ENCODE measurements at regions not wholly inside any gene's neighbourhood (a gene's known extent, or its start where the extent isn't known, plus 50 kb on each side); places are given as distances from the start of the nearest gene placed in this dataset.

DNA sequence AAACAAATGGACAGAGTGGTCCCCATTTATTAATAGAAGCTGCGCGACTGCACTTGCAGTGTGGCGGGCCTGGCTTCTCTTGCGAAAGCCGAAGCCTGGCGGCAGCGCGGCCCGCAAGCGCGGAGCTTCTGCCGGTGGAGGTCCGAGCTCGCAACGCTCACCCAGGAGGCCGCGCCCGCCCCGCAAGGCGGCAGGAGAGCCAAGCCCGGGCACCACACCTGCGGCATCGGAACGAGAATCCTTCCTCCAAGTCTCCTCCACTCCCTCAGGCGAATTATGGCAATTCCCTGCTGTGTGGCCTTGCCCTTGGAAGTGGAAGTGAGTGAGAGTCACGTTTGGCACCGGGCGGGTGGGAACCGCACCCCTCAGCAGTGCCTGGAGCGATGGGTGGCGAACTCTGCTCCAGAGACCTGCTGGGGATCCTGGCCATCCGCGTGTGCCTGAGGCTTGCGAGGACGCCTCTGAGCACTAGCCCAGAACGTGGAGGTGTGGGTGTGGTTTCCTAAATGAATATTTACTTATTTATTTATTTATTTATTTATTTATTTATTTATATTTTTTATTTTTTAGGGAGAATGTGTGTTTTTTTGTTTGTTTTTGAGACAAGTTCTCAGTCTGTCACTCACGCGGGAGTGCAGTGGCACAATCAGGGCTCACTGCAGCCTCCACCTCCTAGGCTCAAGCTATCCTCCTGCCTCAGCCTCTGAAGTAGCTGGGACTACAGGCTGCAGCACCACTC, 133.7 kb upstream of the UBE2E1 start:
- Histone ChIP-seq H3K27me3 (no peaks in the 10 kb centered on the region), H3K9me3 (no peaks in the 10 kb centered on the region), H3K36me3 (no peaks in the 10 kb centered on the region), H3K4me1 (peaks cover 0 to 5% (median 0%) of the 10 kb centered on the region in 4 donors), H3K4me3 (peak overlapping the region; percentile 5 to 33 (median 19)), H3K27ac (no peak overlapping the region)
- TF ChIP-seq CTCF (IDR thresholded peaks at IDR 0.05) (no peak), POLR2A (IDR thresholded peaks at IDR 0.05) (no peak)
- intact Hi-C loops (cut with DNase I): no loop called here
- 27% methylated on average over 16 of the region's 38 CpGs for WGBS (ENCODE audit: insufficient coverage, low coverage, low lambda C conversion rate, missing lambda C conversion rate)
- ATAC-seq: peak; percentile 43 to 52 (median 52)
- DNase-seq: peak in 1 of 3 donors; percentile 35

- H3K36me3 ChIP-seq: no peaks in the 10 kb centered on the region
- no peak overlapping the region for H3K27ac ChIP-seq
- no peaks in the 10 kb centered on the region for H3K27me3 ChIP-seq
- WGBS (ENCODE audit: insufficient coverage, low coverage, low lambda C conversion rate, missing lambda C conversion rate): 89% methylated on average over 3 of the region's 4 CpGs
- intact Hi-C loops (cut with DNase I): no loop called here
- no peak for ATAC-seq
- TF ChIP-seq POLR2A (IDR thresholded peaks at IDR 0.05) (no peak), CTCF (IDR thresholded peaks at IDR 0.05) (no peak)
- H3K4me1 ChIP-seq: peaks cover 0 to 5% (median 0%) of the 10 kb centered on the region in 4 donors
- H3K9me3 ChIP-seq: no peaks in the 10 kb centered on the region
- no peak overlapping the region for H3K4me3 ChIP-seq
- DNase-seq: no peak
These were observed 133.1 kb upstream of the UBE2E1 start for GRCh38 chr3:23672628-23673027.

DNA sequence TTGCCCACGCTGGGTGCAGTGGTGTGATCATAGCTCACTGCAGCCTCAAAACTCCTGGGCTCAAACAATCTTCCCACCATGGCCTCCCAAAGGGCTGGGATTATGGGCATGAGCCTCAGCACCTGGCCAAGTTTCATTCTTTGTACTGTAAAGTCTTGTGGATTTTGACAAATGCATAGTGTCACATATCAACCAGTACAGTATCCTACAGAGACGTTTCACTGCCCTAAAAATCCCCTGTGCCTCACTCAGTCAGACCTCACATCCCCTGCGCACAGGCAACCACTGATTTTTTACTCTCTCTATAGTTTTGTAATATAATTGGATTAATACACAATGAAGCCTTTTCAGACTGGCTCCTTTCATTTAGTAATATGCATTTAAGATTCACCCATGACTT, 130.7 kb upstream of the UBE2E1 start:
- WGBS (ENCODE audit: insufficient coverage, low coverage, low lambda C conversion rate, missing lambda C conversion rate): 44% methylated on average over 3 of the region's 3 CpGs
- Histone ChIP-seq H3K9me3 (no peaks in the 10 kb centered on the region), H3K36me3 (no peaks in the 10 kb centered on the region), H3K27me3 (no peaks in the 10 kb centered on the region), H3K4me1 (peaks cover 0 to 5% (median 0%) of the 10 kb centered on the region in 4 donors), H3K4me3 (no peak overlapping the region), H3K27ac (no peak overlapping the region)
- no peak for DNase-seq
- ATAC-seq: no peak
- intact Hi-C loops (cut with DNase I): no loop called here
- TF ChIP-seq POLR2A (IDR thresholded peaks at IDR 0.05) (no peak), CTCF (IDR thresholded peaks at IDR 0.05) (no peak)

- Histone ChIP-seq H3K36me3 (no peaks in the 10 kb centered on the region), H3K4me3 (no peak overlapping the region), H3K9me3 (no peaks in the 10 kb centered on the region), H3K27me3 (no peaks in the 10 kb centered on the region), H3K4me1 (peaks cover 0 to 5% (median 0%) of the 10 kb centered on the region in 4 donors), H3K27ac (no peak overlapping the region)
- 82% methylated on average over 1 of the region's 1 CpG for WGBS (ENCODE audit: insufficient coverage, low coverage, low lambda C conversion rate, missing lambda C conversion rate)
- DNase-seq: no peak
- intact Hi-C loops (cut with DNase I): no loop called here
- no peak for TF ChIP-seq POLR2A (IDR thresholded peaks at IDR 0.05)
- no peak for TF ChIP-seq CTCF (IDR thresholded peaks at IDR 0.05)
- ATAC-seq: no peak
These were observed 129.7 kb upstream of the UBE2E1 start for GRCh38 chr3:23676093-23676492.

Measured in right lobe of liver (tissue), 6 donors.